DOHH2 (cell line): ENCODE measurements at regions not wholly inside any gene's neighbourhood (a gene's known extent, or its start where the extent isn't known, plus 50 kb on each side); places are given as distances from the start of the nearest gene placed in this dataset.

ENCODE experiments used
- H3F3A ChIP-seq: fragments of 200-600 bp; sonication (generic), shearing (Covaris generic); 2 replicates; pipeline ENCODE4 v1.6.0; 2016; ENCODE audit warnings: antibody characterized with exemption, mild to moderate bottlenecking; ENCODE audit not compliant: control insufficient read depth, insufficient read depth
- H3K27ac ChIP-seq: fragments of 200-600 bp; sonication (generic); 2 replicates; pipeline ENCODE4 v1.5.1; 2014; ENCODE audit warnings: low read depth, mild to moderate bottlenecking, low read length, moderate library complexity
- H3K27me3 ChIP-seq: fragments of 200-600 bp; sonication (generic); 2 replicates; pipeline ENCODE4 v1.6.1; 2014; ENCODE audit warnings: mild to moderate bottlenecking, low read length, mixed read lengths; ENCODE audit not compliant: control insufficient read depth
- H3K36me3 ChIP-seq: fragments of 200-600 bp; sonication (generic); 2 replicates; pipeline ENCODE4 v1.6.1; 2014; ENCODE audit warnings: mild to moderate bottlenecking, low read length, moderate library complexity, mixed read lengths; ENCODE audit not compliant: control insufficient read depth
- H3K4me1 ChIP-seq: fragments of 200-600 bp; sonication (generic); 2 replicates; pipeline ENCODE4 v1.6.1; 2014; ENCODE audit warnings: mild to moderate bottlenecking, low read length, mixed read lengths; ENCODE audit not compliant: control insufficient read depth
- H3K4me2 ChIP-seq: fragments of 200-600 bp; sonication (generic); 2 replicates; pipeline ENCODE4 v1.6.0; 2014; ENCODE audit warnings: mild to moderate bottlenecking, low read length, moderate library complexity
- H3K4me3 ChIP-seq: fragments of 200-600 bp; sonication (generic); 2 replicates; pipeline ENCODE4 v1.5.1; 2014; ENCODE audit warnings: mild to moderate bottlenecking, low read length, mixed read lengths
- H3K79me2 ChIP-seq: fragments of 200-600 bp; sonication (generic); 2 replicates; pipeline ENCODE4 v1.6.1; 2014; ENCODE audit warnings: mild to moderate bottlenecking, low read length, mixed read lengths; ENCODE audit not compliant: control insufficient read depth
- H3K9me2 ChIP-seq: fragments of 200-600 bp; sonication (generic); replicated peaks from 2 replicates; pipeline ENCODE4 v1.6.1; 2014; ENCODE audit warnings: mild to moderate bottlenecking, low read length, mixed read lengths; ENCODE audit not compliant: control insufficient read depth
- H3K9me3 ChIP-seq: fragments of 200-600 bp; sonication (generic); 2 replicates; pipeline ENCODE4 v1.6.1; 2014; ENCODE audit warnings: antibody characterized with exemption, low read length, mixed read lengths; ENCODE audit not compliant: control insufficient read depth, insufficient read depth
- H4K20me1 ChIP-seq: fragments of 200-600 bp; sonication (generic); 2 replicates; pipeline ENCODE4 v1.6.0; 2014; ENCODE audit warnings: low read depth, mild to moderate bottlenecking, antibody characterized with exemption, low read length, moderate library complexity; ENCODE audit not compliant: control insufficient read depth, insufficient read depth
- EZH2phosphoT487 ChIP-seq: fragments of 200-600 bp; sonication (generic); IDR thresholded peaks from 2 replicates; pipeline ENCODE4 v1.6.1; 2017; ENCODE audit warnings: borderline replicate concordance, mild to moderate bottlenecking, antibody characterized with exemption, low read length, moderate library complexity, mixed read lengths
- TF ChIP-seq, protein P1 (sequence below): fragments of 200-600 bp; sonication (generic); IDR thresholded peaks from one replicate; pipeline ENCODE4 v1.5.1; 2014; ENCODE audit warnings: antibody characterized with exemption, mild to moderate bottlenecking, low read depth, low read length; ENCODE audit not compliant: poor library complexity, severe bottlenecking

DNA sequence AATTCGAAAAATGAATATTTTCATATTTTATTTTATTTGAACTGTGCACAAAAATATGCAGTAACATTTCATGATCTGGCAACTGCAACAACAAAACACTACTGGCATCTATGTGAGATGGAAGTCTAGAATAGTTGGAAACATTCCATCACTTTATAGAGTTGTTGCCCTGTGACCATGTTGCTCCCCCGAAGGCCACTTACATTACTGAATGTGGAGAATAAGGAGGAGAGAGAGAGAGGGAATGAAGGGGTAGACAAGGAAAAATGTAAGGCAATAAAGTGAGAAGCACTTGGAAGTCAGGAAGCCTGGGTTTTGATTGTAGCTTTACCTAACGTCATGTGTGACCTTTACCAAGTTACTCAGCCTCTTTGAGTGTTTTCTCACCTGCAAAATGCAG is 437.2 kb upstream of the EDIL3 start:
- TF ChIP-seq, protein P1, sequence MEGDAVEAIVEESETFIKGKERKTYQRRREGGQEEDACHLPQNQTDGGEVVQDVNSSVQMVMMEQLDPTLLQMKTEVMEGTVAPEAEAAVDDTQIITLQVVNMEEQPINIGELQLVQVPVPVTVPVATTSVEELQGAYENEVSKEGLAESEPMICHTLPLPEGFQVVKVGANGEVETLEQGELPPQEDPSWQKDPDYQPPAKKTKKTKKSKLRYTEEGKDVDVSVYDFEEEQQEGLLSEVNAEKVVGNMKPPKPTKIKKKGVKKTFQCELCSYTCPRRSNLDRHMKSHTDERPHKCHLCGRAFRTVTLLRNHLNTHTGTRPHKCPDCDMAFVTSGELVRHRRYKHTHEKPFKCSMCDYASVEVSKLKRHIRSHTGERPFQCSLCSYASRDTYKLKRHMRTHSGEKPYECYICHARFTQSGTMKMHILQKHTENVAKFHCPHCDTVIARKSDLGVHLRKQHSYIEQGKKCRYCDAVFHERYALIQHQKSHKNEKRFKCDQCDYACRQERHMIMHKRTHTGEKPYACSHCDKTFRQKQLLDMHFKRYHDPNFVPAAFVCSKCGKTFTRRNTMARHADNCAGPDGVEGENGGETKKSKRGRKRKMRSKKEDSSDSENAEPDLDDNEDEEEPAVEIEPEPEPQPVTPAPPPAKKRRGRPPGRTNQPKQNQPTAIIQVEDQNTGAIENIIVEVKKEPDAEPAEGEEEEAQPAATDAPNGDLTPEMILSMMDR = no peak
- TF ChIP-seq EZH2phosphoT487 = no peak
- H4K20me1 ChIP-seq = no peaks in the 10 kb centered on the region
- H3K4me1 ChIP-seq = no peaks in the 10 kb centered on the region
- no peaks in the 10 kb centered on the region for H3K36me3 ChIP-seq
- no peak overlapping the region for H3K27ac ChIP-seq
- no peak overlapping the region for H3K4me2 ChIP-seq
- H3K9me3 ChIP-seq = no peaks in the 10 kb centered on the region
- no peaks in the 10 kb centered on the region for H3K79me2 ChIP-seq
- H3F3A ChIP-seq = no peaks in the 10 kb centered on the region
- no peaks in the 10 kb centered on the region; the same call in 1 of the 2 replicates for H3K9me2 ChIP-seq
- no peaks in the 10 kb centered on the region for H3K27me3 ChIP-seq
- H3K4me3 ChIP-seq = no peak overlapping the region

DNA sequence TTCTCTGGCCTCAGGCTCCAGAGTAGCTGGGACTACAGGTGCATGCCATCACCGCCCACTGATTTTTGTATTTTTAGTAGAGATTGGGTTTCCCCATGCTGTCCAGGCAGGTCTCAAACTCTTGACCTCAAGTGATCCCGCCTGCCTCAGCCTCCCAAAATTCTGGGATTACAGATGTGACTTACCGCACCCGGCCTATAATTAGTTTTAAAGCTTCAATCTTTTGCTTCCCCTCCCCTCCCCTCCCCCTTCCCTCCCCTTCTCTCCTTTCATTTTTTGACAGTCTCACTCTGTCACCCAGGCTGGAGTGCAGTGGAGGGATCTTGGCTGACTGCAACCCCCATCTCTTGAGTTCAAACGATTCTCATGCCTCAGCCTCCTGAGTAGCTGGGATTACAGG is 433.3 kb upstream of the EDIL3 start:
- Histone ChIP-seq H4K20me1 (no peaks in the 10 kb centered on the region), H3K4me2 (no peak overlapping the region), H3K36me3 (no peaks in the 10 kb centered on the region), H3K27ac (no peak overlapping the region), H3K9me2 (no peaks in the 10 kb centered on the region; the same call in 1 of the 2 replicates), H3K27me3 (no peaks in the 10 kb centered on the region), H3K4me1 (no peaks in the 10 kb centered on the region), H3K79me2 (no peaks in the 10 kb centered on the region), H3F3A (no peaks in the 10 kb centered on the region), H3K9me3 (no peaks in the 10 kb centered on the region), H3K4me3 (no peak overlapping the region)
- no peak for TF ChIP-seq EZH2phosphoT487
- TF ChIP-seq, protein P1 = no peak

DNA sequence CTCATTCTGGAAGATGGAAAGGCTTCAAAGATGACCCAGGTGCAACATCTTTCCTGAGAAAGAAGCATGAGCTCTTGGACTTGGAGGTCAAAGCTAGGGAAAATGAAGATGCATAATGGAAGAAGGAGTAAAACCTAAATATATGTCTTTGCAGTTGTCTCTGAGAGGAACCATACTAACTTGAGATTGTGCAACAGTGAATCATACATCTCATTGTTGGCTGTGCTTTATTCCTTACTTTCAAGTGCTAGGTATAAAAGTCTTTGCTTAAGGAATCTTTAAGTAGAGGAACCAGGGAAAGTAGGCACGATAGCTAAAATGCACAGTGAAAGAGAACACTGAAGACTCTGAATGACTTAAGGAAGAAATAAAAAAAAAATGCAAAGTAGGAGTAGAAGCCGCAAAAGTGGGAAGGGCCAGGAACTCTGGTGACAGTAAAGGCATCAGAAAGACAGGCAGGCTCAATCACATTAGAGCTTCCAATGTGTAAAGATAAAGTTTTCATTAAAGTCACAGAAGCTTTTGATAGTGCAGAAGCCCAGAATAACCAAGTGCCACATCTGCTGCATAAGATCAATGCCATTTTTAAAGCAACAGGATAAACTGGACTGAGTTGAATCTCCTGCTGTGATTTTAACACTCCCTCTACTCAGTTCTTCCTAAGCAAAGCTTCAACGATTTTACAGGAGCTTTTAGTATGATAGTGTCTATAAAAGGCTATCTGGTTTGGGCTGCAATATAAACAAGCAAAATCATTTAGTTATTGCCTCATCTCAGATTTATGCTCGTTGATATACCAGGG is 432.3 kb upstream of the EDIL3 start:
- no peaks in the 10 kb centered on the region for H3K36me3 ChIP-seq
- no peaks in the 10 kb centered on the region for H4K20me1 ChIP-seq
- H3K27ac ChIP-seq = no peak overlapping the region
- H3K4me2 ChIP-seq = no peak overlapping the region
- H3K9me2 ChIP-seq = no peaks in the 10 kb centered on the region; the same call in 1 of the 2 replicates
- no peaks in the 10 kb centered on the region for H3K27me3 ChIP-seq
- no peak overlapping the region for H3K4me3 ChIP-seq
- H3K79me2 ChIP-seq = no peaks in the 10 kb centered on the region
- H3K4me1 ChIP-seq = no peaks in the 10 kb centered on the region
- no peak for TF ChIP-seq EZH2phosphoT487
- TF ChIP-seq, protein P1 = no peak
- H3K9me3 ChIP-seq = no peaks in the 10 kb centered on the region
- no peaks in the 10 kb centered on the region for H3F3A ChIP-seq
